GM18498 (cell line): ENCODE measurements at regions not wholly inside any gene's neighbourhood (a gene's known extent, or its start where the extent isn't known, plus 50 kb on each side); places are given as distances from the start of the nearest gene placed in this dataset.
"Not testable (repeated sequence)": the region's sequence is repeated elsewhere in the genome, so short reads cannot be mapped to it uniquely, and the experiment has no call there.

ENCODE experiments used
- ATAC-seq: cut with Tn5 transposase; IDR thresholded peaks from one replicate; pipeline ENCODE4 v1.9.1; 2021; ENCODE audit warnings: mild to moderate bottlenecking, moderate library complexity; ENCODE audit not compliant: unreplicated experiment

DNA sequence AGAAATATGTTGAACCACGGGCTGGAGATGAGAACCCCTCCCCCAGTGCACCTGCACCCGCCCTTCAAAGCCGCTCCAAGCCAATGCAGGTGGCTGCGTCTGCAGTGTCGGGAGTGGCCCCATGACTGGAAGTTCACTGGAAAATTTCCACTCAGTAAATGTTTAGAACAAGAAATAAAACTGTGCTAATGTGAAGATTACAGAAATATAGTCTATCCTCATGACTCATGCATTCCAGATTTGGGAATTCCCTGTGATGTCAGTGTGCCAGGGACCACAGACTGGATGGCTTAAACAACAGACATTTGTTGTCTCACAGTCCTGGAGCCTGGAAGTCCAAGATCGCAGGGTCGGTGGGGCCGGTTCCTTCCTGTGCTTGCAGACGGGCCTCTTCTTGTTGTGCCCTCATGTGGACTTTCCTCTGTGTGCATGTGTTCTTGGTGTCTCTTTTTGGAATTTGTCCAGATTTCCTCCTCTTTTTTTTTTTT, 3967.0 kb upstream of the TPTE start:
- ATAC-seq: peak; percentile 44

GRCh38 chr21:6556516-6556915, 3964.9 kb upstream of the TPTE start:
- ATAC-seq: peak; percentile 47

- not testable (repeated sequence) for ATAC-seq
Measured at GRCh38 chr21:6557415-6557814, 3964.0 kb upstream of the TPTE start.

DNA sequence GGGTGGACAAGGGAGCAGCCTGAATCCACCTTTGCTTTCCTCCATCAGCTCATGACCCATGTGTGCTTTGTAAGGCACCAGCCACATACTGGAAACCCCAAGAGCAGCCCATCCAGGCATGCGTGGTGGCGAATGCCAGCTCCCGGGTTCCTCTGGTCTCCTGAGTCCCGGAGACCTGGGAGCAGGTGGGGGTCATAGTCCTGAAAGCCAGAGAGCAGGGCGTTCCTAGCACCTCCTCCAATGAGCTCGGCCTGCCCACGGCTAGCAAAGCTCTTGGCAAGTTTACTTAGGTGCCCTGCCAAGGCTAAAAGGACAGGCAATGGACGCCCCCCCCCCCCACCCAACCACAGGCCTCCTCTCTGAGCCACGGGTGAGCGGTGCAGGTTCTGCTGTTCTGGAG, 3960.2 kb upstream of the TPTE start:
- ATAC-seq: not testable (repeated sequence)

GRCh38 chr21:6561578-6561977, 3959.8 kb upstream of the TPTE start:
- ATAC-seq: not testable (repeated sequence)

GRCh38 chr21:6564543-6565166, 3956.7 kb upstream of the TPTE start:
- not testable (repeated sequence) for ATAC-seq

DNA sequence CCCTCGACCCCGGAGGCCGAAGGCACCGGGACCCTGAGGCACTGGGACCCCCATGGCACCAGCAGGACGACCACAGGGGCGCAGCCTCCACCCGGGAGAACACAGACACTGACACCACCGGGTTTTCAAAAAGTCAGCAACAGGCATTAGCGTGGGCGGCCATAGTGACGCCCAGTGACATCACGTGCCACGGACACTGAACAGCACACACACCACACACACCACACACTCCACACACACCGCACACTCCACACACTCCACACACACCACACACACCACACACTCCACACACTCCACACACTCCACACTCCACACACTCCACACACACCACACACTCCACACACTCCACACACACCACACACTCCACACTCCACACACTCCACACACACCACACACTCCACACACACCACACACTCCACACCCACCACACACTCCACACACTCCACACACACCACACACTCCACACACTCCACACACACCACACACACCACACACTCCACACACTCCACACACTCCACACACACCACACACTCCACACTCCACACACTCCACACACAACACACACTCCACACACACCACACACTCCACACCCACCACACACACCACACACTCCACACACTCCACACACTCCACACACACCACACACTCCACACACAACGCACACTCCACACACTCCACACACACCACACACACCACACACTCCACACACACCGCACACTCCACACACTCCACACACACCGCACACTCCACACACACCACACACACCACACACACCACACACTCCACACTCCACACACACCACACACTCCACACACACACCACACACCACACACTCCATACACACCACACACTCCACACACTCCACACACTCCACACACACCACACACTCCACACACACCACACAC, 3955.9 kb upstream of the TPTE start:
- not testable (repeated sequence) for ATAC-seq

GRCh38 chr21:6567542-6567941, 3953.8 kb upstream of the TPTE start:
- ATAC-seq: not testable (repeated sequence)

DNA sequence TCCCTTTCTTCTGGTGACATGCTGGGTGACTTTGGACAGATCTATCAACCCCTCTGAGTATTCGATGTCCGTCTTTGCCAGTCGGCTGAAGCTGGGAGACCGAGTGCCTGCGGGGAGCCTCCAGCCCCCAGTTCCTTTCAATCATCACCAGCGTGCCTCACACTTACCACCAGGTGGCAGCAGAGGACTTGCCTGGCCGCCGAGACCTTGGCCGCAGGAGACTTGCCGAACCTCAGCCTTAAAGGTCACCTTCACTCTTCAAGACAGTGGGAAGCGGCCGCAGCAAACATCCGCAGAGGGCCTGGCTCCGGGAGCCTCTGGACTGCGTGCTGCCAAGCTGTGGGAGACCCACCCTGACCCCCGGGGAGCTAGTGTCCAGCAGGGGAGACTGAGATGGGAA, 3952.2 kb upstream of the TPTE start:
- peak; percentile 57 for ATAC-seq

DNA sequence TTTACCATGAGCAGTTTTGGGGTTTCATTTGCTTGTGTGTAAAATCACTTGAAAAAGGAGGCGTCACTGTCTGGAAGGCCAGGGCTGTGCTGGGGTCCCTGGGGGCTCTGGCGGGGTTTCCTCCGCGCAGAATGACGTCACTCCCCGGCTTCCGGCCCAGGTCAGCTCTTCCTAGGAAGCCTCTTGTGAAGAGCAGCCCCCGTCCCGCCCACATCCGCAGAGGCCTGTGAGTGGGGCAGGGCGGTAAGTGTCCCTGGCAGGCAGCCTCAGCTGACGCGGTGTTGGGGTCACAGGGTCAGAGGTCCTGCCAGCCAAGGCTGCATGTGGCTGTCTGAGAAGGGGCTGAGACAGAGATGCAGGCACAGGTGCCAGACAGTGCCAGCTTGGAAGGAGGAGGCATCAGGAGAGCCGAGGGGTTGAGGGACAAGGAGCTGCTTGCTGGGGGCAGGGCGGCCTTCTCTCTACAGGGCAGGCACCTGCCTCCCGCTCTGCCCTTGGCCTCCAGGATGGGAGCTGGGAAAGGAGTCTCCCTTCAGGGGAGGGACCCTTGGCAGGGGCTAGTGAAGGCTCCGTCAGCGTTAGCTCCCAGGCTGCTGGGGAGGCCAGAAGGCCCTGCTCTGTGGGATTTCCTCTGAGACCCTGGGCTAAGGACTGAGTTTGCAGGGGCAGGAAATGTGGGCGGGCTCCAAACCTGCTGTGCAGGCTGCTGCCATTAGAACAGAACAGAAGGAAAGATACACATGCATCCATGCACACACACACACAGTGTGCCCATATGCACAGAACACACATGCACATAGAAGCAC, 3951.6 kb upstream of the TPTE start:
- peak; percentile 73 for ATAC-seq

GRCh38 chr21:6570700-6571368, 3950.5 kb upstream of the TPTE start:
- not testable (repeated sequence) for ATAC-seq

- not testable (repeated sequence) for ATAC-seq
Measured at GRCh38 chr21:6573576-6573975, 3947.8 kb upstream of the TPTE start.

- ATAC-seq: not testable (repeated sequence)
Measured at GRCh38 chr21:6579801-6580200, 3941.6 kb upstream of the TPTE start.
